ENCODE measurements at regions not wholly inside any gene's neighbourhood (a gene's known extent, or its start where the extent isn't known, plus 50 kb on each side); places are given as distances from the start of the nearest gene placed in this dataset.
"Not testable (repeated sequence)": the region's sequence is repeated elsewhere in the genome, so short reads cannot be mapped to it uniquely, and the experiment has no call there.

DNA sequence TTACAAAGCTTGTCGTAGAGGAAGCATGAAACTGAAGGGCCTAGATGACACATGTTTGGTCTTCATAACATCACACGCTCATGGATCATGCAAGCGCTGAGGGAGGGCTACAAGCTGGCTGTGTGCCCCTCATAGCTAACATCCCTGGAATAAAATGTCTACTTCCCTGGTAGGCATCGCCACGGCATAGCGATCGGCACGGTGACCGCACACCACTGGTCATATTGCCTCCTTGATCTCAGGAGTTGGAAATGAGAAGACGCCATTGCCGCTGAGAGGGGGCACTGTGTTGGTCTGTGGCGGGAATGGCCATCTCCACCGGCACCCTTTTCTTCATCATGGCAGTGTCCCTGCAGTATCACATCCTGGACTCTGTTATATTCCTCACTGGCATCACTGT is 50.1 kb upstream of the TUBA3E start:
- ATAC-seq, result not testable (repeated sequence)
